HepG2 (cell line): ENCODE measurements at regions not wholly inside any gene's neighbourhood (a gene's known extent, or its start where the extent isn't known, plus 50 kb on each side); places are given as distances from the start of the nearest gene placed in this dataset.

Source experiments
- ATAC-seq: fragments of 200-7000 bp; cut with Tn5 transposase; 3 replicates; pipeline ENCODE4 v1.9.1; 2020; ENCODE audit warnings: mild to moderate bottlenecking, moderate library complexity
- BruUV-seq: library from RNA; stranded (reverse); fragments of 400-500 nt; replicated peaks from 2 replicates; lab custom pipeline; 2021; lab: Mats Ljungman, UMichigan
- CTCF ChIA-PET: fragments of 300-600 bp; formaldehyde crosslinking; extraction: SDS; loops from one replicate; lab custom pipeline; 2021; ENCODE audit warnings: low total read pairs, inconsistent platforms, low intra/inter-chr PET ratio; lab: Yijun Ruan, JAX
- POLR2A ChIA-PET: fragments of 350-600 bp; sonication (Branson Sonifier 250); formaldehyde crosslinking; loops from one replicate; lab custom pipeline; 2020; ENCODE audit warnings: antibody characterized with exemption, inconsistent platforms; lab: Yijun Ruan, JAX
- DNase-seq: peaks from one replicate; pipeline ENCODE4 v3.0.0-alpha.2; 2015; ENCODE audit warnings: low spot score
- FAIRE-seq: peaks from 3 replicates; lab custom pipeline; 2011; peaks lifted over from hg19 to GRCh38; lab: Jason Lieb, UNC
- H2AFZ ChIP-seq: one replicate; pipeline ENCODE4 v1.6.1; 2011; ENCODE audit warnings: low read length, inconsistent platforms
- H3K27ac ChIP-seq: fragments of 300-600 bp; 3 replicates; pipeline ENCODE4 v1.8.0; 2011; ENCODE audit warnings: mixed run types, mild to moderate bottlenecking, mixed read lengths, low read length, inconsistent platforms; ENCODE audit not compliant: insufficient read depth; ENCODE audit errors: extremely low read length
- H3K27me3 ChIP-seq, 2 experiments: fragments of 200-600 bp in 1 of 2; 2 replicates in 1 of 2; 3 replicates in 1 of 2; pipeline versions ENCODE4 v1.6.0 to v1.8.0; 2011; ENCODE audit warnings: low read length in 2 of 2, mild to moderate bottlenecking in 2 of 2, moderate library complexity in 2 of 2, inconsistent platforms in 1 of 2; ENCODE audit not compliant: insufficient read depth in 2 of 2, control insufficient read depth in 1 of 2
- H3K36me3 ChIP-seq, 2 experiments: fragments of 200-600 bp in 1 of 2; replicated peaks in 1 of 2; 2 replicates in 1 of 2; 3 replicates in 1 of 2; pipeline versions ENCODE4 v1.5.1 to v1.8.0; 2011; ENCODE audit warnings: low read length in 2 of 2, inconsistent platforms in 1 of 2; ENCODE audit not compliant: insufficient read depth in 2 of 2, control insufficient read depth in 1 of 2
- H3K4me1 ChIP-seq: 2 replicates; pipeline ENCODE4 v1.5.1; 2012; ENCODE audit warnings: low read length, inconsistent platforms; ENCODE audit not compliant: insufficient read depth
- H3K4me2 ChIP-seq: 2 replicates; pipeline ENCODE4 v1.6.0; 2011; ENCODE audit warnings: low read depth, low read length, inconsistent platforms
- H3K4me3 ChIP-seq, 3 experiments: fragments of 200-600 bp in 1 of 3; sonication (generic), shearing (Covaris generic) in 1 of 3; replicated peaks in 1 of 3; 2 replicates each; pipeline ENCODE4 v1.5.1; 2011 to 2016; ENCODE audit warnings: low read length in 3 of 3, inconsistent platforms in 2 of 3, low read depth in 2 of 3, mild to moderate bottlenecking in 2 of 3, control low read depth in 1 of 3, mixed read lengths in 1 of 3; ENCODE audit not compliant: insufficient read depth in 1 of 3
- H3K79me2 ChIP-seq: one replicate; pipeline ENCODE4 v1.6.1; 2011; ENCODE audit warnings: low read length, inconsistent platforms; ENCODE audit not compliant: insufficient read depth
- H3K9ac ChIP-seq: 2 replicates; pipeline ENCODE4 v1.6.0; 2011; ENCODE audit warnings: mild to moderate bottlenecking, low read depth, low read length, inconsistent platforms; ENCODE audit not compliant: insufficient read depth
- H3K9me3 ChIP-seq: 2 replicates; pipeline ENCODE4 v1.5.1; 2012; ENCODE audit warnings: mild to moderate bottlenecking, low read length
- H4K20me1 ChIP-seq: 2 replicates; pipeline ENCODE4 v1.6.0; 2011; ENCODE audit warnings: inconsistent platforms, mild to moderate bottlenecking, low read length, moderate library complexity; ENCODE audit not compliant: insufficient read depth
- EZH2 ChIP-seq: conservative IDR thresholded peaks from 2 replicates; pipeline ENCODE4 v1.6.1; 2012; ENCODE audit warnings: mild to moderate bottlenecking, low read depth, low read length, moderate library complexity
- MXI1 ChIP-seq: IDR thresholded peaks from 3 replicates; pipeline ENCODE4 v1.6.1; 2012; ENCODE audit warnings: low read depth, low read length, inconsistent platforms, borderline replicate concordance
- NBN ChIP-seq: fragments of 450-650 bp; conservative IDR thresholded peaks from 2 replicates; pipeline ENCODE4 v1.6.1; 2017
- PITX1 ChIP-seq: sonication (generic); formaldehyde crosslinking; IDR thresholded peaks from 2 replicates; pipeline ENCODE4 v1.5.1; 2020; ENCODE audit warnings: mild to moderate bottlenecking, missing genetic modification reagents
- PTBP1 ChIP-seq: fragments of 200-400 bp; formaldehyde crosslinking; IDR thresholded peaks from 2 replicates; pipeline ENCODE4 v1.6.1; 2018; ENCODE audit warnings: low read length, low read depth; ENCODE audit not compliant: poor library complexity, severe bottlenecking
- RBAK ChIP-seq: sonication (generic); formaldehyde crosslinking; IDR thresholded peaks from 2 replicates; pipeline ENCODE4 v1.5.1; 2020; ENCODE audit warnings: mild to moderate bottlenecking, missing genetic modification reagents
- REL ChIP-seq: sonication (generic); formaldehyde crosslinking; conservative IDR thresholded peaks from 2 replicates; pipeline ENCODE4 v1.8.0; 2022; ENCODE audit warnings: mild to moderate bottlenecking, missing genetic modification reagents, moderate library complexity
- SAP130 ChIP-seq: IDR thresholded peaks from 2 replicates; pipeline ENCODE4 v1.6.1; 2016; ENCODE audit warnings: low read depth
- ZBTB14 ChIP-seq: sonication (generic); formaldehyde crosslinking; IDR thresholded peaks from 2 replicates; pipeline ENCODE4 v1.4.0; 2020; ENCODE audit warnings: missing genetic modification reagents
- ZBTB34 ChIP-seq: sonication (generic); formaldehyde crosslinking; IDR thresholded peaks from 2 replicates; pipeline ENCODE4 v1.8.0; 2022; ENCODE audit warnings: mild to moderate bottlenecking, missing genetic modification reagents
- ZNF10 ChIP-seq: sonication (generic); formaldehyde crosslinking; IDR thresholded peaks from 2 replicates; pipeline ENCODE4 v1.4.0; 2020; ENCODE audit warnings: mild to moderate bottlenecking, low read depth, missing genetic modification reagents, borderline replicate concordance
- ZNF33A ChIP-seq: sonication (generic); formaldehyde crosslinking; IDR thresholded peaks from 2 replicates; pipeline ENCODE4 v1.5.1; 2020; ENCODE audit warnings: missing genetic modification reagents, mild to moderate bottlenecking, moderate library complexity, borderline replicate concordance
- ZNF430 ChIP-seq: sonication (generic); formaldehyde crosslinking; IDR thresholded peaks from 2 replicates; pipeline ENCODE4 v1.9.0; 2021; ENCODE audit warnings: mild to moderate bottlenecking, missing genetic modification reagents
- ZNF615 ChIP-seq: sonication (generic); formaldehyde crosslinking; IDR thresholded peaks from 2 replicates; pipeline ENCODE4 v1.5.0; 2020; ENCODE audit warnings: mild to moderate bottlenecking, missing genetic modification reagents, borderline replicate concordance
- ZNF672 ChIP-seq: sonication (generic); formaldehyde crosslinking; IDR thresholded peaks from 2 replicates; pipeline ENCODE4 v1.8.1; 2022; ENCODE audit warnings: missing genetic modification reagents
- ZSCAN30 ChIP-seq: sonication (generic); formaldehyde crosslinking; IDR thresholded peaks from 2 replicates; pipeline ENCODE4 v1.5.0; 2020; ENCODE audit warnings: mild to moderate bottlenecking, missing genetic modification reagents
- WGBS: methylation state at CpG from one replicate; pipeline ENCODE4 v1.1.6; 2017; ENCODE audit warnings: low lambda C conversion rate; 5-methylcytosine and 5-hydroxymethylcytosine counted together
- in situ Hi-C: cut with HindIII; loops from 2 replicates; pipeline ENCODE4 v1.10.0; 2017; ENCODE audit warnings: low pct_unique_long_range_greater_than_20kb; ENCODE audit not compliant: extremely low pct_ligation_motif_present
- intact Hi-C: fragments of 100-400 bp; cut with micrococcal nuclease; formaldehyde crosslinking; loops from one replicate; pipeline ENCODE4 v1.10.0; 2022; ENCODE audit not compliant: unreplicated experiment
- TF ChIP-seq, protein P1 (sequence below): sonication (generic); formaldehyde crosslinking; IDR thresholded peaks from 2 replicates; pipeline ENCODE4 v1.4.0; 2020; ENCODE audit warnings: mild to moderate bottlenecking, missing genetic modification reagents
- TF ChIP-seq, protein P2 (sequence below): sonication (generic); formaldehyde crosslinking; conservative IDR thresholded peaks from 2 replicates; pipeline ENCODE4 v1.4.0; 2020; ENCODE audit warnings: missing genetic modification reagents
- TF ChIP-seq, protein P3 (sequence below): IDR thresholded peaks from 2 replicates; pipeline ENCODE4 v1.6.1; 2012; ENCODE audit warnings: low read depth, low read length, improper control_type of control experiment

DNA sequence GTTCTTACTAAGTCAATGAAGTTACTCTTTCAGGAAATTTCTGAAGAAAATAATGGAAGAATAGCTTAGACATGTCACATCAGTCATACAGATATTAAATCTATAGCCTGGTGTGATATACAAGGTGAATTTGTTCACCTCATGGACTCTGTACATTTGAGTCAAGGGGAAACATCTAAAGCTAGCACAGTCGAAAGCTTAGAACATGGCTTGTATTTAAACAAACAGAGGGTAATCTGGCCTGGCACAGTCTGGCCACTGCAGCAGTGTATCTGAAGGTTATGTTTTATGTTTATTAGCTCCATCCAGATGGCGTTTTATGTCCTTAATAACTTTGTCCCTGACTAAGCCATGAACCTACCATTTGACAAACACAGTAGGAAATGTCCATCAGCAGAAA lies 817.3 kb downstream of the SATB2 start:
- intact Hi-C loops, result no loop called here
- H4K20me1 ChIP-seq, result no peaks in the 10 kb centered on the region
- H3K27me3 ChIP-seq, result no peaks in the 10 kb centered on the region
- H3K9me3 ChIP-seq, result no peaks in the 10 kb centered on the region
- H3K36me3 ChIP-seq, result no peaks in the 10 kb centered on the region
- H3K79me2 ChIP-seq, result no peaks in the 10 kb centered on the region
- H2AFZ ChIP-seq, result no peak overlapping the region
- no peak overlapping the region for H3K27ac ChIP-seq
- DNase-seq (no peak), FAIRE-seq (no peak), ATAC-seq (no peak)
- ChIA-PET POLR2A (no interaction called here), CTCF (no interaction called here)
- in situ Hi-C loops, result no loop called here
- H3K4me2 ChIP-seq, result no peak overlapping the region
- no peaks in the 10 kb centered on the region for H3K4me1 ChIP-seq
- no peak overlapping the region for H3K9ac ChIP-seq
- H3K4me3 ChIP-seq, result no peak overlapping the region
- WGBS, result 6% methylated on average over 2 of the region's 2 CpGs
- TF ChIP-seq SAP130 (CRISPR knock-in tag) (no peak), ZNF430 (CRISPR knock-in tag) (no peak), ZSCAN30 (CRISPR knock-in tag) (no peak), ZBTB14 (CRISPR knock-in tag) (no peak), REL (no peak), PTBP1 (no peak), ZNF33A (no peak), ZNF10 (CRISPR knock-in tag) (no peak), ZBTB34 (CRISPR knock-in tag) (no peak), ZNF615 (CRISPR knock-in tag) (no peak), MXI1 (no peak), EZH2 (no peak), NBN (no peak), ZNF672 (CRISPR knock-in tag) (no peak), RBAK (CRISPR knock-in tag) (no peak), PITX1 (CRISPR knock-in tag) (no peak)
- TF ChIP-seq, protein P1, sequence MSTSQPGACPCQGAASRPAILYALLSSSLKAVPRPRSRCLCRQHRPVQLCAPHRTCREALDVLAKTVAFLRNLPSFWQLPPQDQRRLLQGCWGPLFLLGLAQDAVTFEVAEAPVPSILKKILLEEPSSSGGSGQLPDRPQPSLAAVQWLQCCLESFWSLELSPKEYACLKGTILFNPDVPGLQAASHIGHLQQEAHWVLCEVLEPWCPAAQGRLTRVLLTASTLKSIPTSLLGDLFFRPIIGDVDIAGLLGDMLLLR (CRISPR knock-in tag), result no peak
- TF ChIP-seq, protein P2, sequence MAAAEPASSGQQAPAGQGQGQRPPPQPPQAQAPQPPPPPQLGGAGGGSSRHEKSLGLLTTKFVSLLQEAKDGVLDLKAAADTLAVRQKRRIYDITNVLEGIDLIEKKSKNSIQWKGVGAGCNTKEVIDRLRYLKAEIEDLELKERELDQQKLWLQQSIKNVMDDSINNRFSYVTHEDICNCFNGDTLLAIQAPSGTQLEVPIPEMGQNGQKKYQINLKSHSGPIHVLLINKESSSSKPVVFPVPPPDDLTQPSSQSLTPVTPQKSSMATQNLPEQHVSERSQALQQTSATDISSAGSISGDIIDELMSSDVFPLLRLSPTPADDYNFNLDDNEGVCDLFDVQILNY (CRISPR knock-in tag), result no peak
- TF ChIP-seq, protein P3, sequence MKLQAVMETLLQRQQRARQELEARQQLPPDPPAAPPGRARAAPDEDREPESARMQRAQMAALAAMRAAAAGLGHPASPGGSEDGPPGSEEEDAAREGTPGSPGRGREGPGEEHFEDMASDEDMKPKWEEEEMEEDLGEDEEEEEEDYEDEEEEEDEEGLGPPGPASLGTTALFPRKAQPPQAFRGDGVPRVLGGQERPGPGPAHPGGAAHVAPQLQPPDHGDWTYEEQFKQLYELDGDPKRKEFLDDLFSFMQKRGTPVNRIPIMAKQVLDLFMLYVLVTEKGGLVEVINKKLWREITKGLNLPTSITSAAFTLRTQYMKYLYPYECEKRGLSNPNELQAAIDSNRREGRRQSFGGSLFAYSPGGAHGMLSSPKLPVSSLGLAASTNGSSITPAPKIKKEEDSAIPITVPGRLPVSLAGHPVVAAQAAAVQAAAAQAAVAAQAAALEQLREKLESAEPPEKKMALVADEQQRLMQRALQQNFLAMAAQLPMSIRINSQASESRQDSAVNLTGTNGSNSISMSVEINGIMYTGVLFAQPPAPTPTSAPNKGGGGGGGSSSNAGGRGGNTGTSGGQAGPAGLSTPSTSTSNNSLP, result no peak
- BruUV-seq, result no TSS peak
